Glomerular visceral epithelial cell (primary cell): ENCODE measurements at regions not wholly inside any gene's neighbourhood (a gene's known extent, or its start where the extent isn't known, plus 50 kb on each side); places are given as distances from the start of the nearest gene placed in this dataset.

ENCODE experiments used
- DNase-seq: peaks from one replicate; pipeline ENCODE4 v3.0.0-alpha.2; 2016; ENCODE audit errors: extremely low spot score

GRCh38 chr1:192945390-192946130 lies 113.6 kb downstream of the UCHL5 start:
- no peak for DNase-seq

GRCh38 chr1:192949783-192950182 lies 109.4 kb downstream of the UCHL5 start:
- no peak for DNase-seq

GRCh38 chr1:192950926-192951325 lies 108.2 kb downstream of the UCHL5 start:
- DNase-seq, result no peak

- DNase-seq, result peak; percentile 84
These were observed 107.3 kb downstream of the UCHL5 start for GRCh38 chr1:192951691-192952460.

GRCh38 chr1:192952646-192953045 lies 106.5 kb downstream of the UCHL5 start:
- DNase-seq, result peak; percentile 27

- no peak for DNase-seq
These were observed 104.4 kb downstream of the UCHL5 start for GRCh38 chr1:192954705-192955265.

GRCh38 chr1:192958350-192958749 lies 100.8 kb downstream of the UCHL5 start:
- no peak for DNase-seq

- DNase-seq, result no peak
These were observed 100.3 kb downstream of the UCHL5 start for GRCh38 chr1:192958871-192959270.

- DNase-seq, result no peak
These were observed 99.4 kb downstream of the UCHL5 start for GRCh38 chr1:192959657-192960186.
